MM.1S (cell line): ENCODE measurements at regions not wholly inside any gene's neighbourhood (a gene's known extent, or its start where the extent isn't known, plus 50 kb on each side); places are given as distances from the start of the nearest gene placed in this dataset.

Experiments
- DNase-seq: peaks from one replicate; pipeline ENCODE4 v3.0.0-alpha.2; 2015
- H2AFZ ChIP-seq: fragments of 300-600 bp; sonication (generic); 2 replicates; pipeline ENCODE4 v1.6.0; 2016; ENCODE audit warnings: antibody characterized with exemption, low read length
- H3F3A ChIP-seq: fragments of 300-600 bp; sonication (generic); 2 replicates; pipeline ENCODE4 v1.6.1; 2016; ENCODE audit warnings: mild to moderate bottlenecking, antibody characterized with exemption, low read length, moderate library complexity, mixed read lengths; ENCODE audit not compliant: insufficient read depth
- H3K27ac ChIP-seq: fragments of 300-600 bp; sonication (generic); 2 replicates; pipeline ENCODE4 v1.5.1; 2016; ENCODE audit warnings: mild to moderate bottlenecking, low read length
- H3K27me3 ChIP-seq: fragments of 300-600 bp; sonication (generic); replicated peaks from 2 replicates; pipeline ENCODE4 v1.6.0; 2016; ENCODE audit warnings: low read length; ENCODE audit not compliant: insufficient read depth
- H3K36me3 ChIP-seq: fragments of 300-600 bp; sonication (generic); replicated peaks from 2 replicates; pipeline ENCODE4 v1.6.1; 2016; ENCODE audit warnings: mild to moderate bottlenecking, low read length, mixed read lengths; ENCODE audit not compliant: insufficient read depth
- H3K4me1 ChIP-seq: fragments of 300-600 bp; sonication (generic); 2 replicates; pipeline ENCODE4 v1.6.1; 2016; ENCODE audit warnings: low read length, mixed read lengths
- H3K4me2 ChIP-seq: fragments of 300-600 bp; sonication (generic); 2 replicates; pipeline ENCODE4 v1.6.0; 2016; ENCODE audit warnings: low read depth, low read length
- H3K4me3 ChIP-seq: fragments of 300-600 bp; sonication (generic); 2 replicates; pipeline ENCODE4 v1.5.1; 2016; ENCODE audit warnings: low read length, mixed read lengths
- H3K79me2 ChIP-seq: fragments of 300-600 bp; sonication (generic); 2 replicates; pipeline ENCODE4 v1.6.1; 2016; ENCODE audit warnings: mixed run types, low read length, mixed read lengths
- H3K9ac ChIP-seq: fragments of 300-600 bp; sonication (generic); 2 replicates; pipeline ENCODE4 v1.6.1; 2016; ENCODE audit warnings: low read length, mixed read lengths
- H3K9me2 ChIP-seq: fragments of 300-600 bp; sonication (generic); replicated peaks from 2 replicates; pipeline ENCODE4 v1.6.1; 2016; ENCODE audit warnings: mild to moderate bottlenecking, low read length, mixed read lengths; ENCODE audit not compliant: insufficient read depth
- H3K9me3 ChIP-seq: fragments of 300-600 bp; sonication (generic); replicated peaks from 2 replicates; pipeline ENCODE4 v1.6.1; 2016; ENCODE audit warnings: mild to moderate bottlenecking, low read length, mixed read lengths; ENCODE audit not compliant: insufficient read depth
- H4K20me1 ChIP-seq: fragments of 300-600 bp; sonication (generic); 2 replicates; pipeline ENCODE4 v1.6.1; 2016; ENCODE audit warnings: mild to moderate bottlenecking, low read length, moderate library complexity, mixed read lengths; ENCODE audit not compliant: insufficient read depth
- CTCF ChIP-seq: fragments of 300-600 bp; sonication (generic); IDR thresholded peaks from 2 replicates; pipeline ENCODE4 v1.5.1; 2016; ENCODE audit warnings: antibody characterized with exemption, low read length, mixed read lengths
- EZH2 ChIP-seq: fragments of 300-600 bp; sonication (generic); optimal IDR thresholded peaks from 2 replicates; pipeline ENCODE3; 2017; ENCODE audit warnings: low read depth, mild to moderate bottlenecking, antibody characterized with exemption, low read length, mixed read lengths
- EZH2phosphoT487 ChIP-seq: fragments of 300-600 bp; sonication (generic); IDR thresholded peaks from 2 replicates; pipeline ENCODE4 v1.6.1; 2018; ENCODE audit warnings: antibody characterized with exemption, low read length

DNA sequence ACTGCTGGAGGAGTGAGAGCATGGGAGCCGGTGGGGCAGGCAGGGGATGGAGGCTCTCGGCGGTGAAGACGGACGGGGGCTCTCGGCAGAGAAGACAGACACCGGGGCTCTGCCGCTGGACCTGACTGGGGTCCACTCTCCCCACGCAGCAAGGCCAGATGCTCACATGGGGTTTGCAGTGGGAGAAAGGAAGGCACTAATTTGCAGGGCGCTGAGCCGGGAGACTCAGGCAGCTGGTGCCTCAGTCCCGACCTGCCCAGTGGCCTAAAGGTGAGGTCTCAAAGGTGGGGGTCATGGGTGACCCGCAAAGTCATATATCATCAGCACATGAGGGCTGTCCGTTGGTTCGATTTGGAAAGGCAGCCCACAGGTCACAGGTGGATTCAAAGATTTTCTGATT lies 187.3 kb downstream of the ERMARD start:
- TF ChIP-seq EZH2phosphoT487 (no peak), EZH2 (no peak), CTCF (no peak)
- Histone ChIP-seq H3K4me1 (no peaks in the 10 kb centered on the region), H3K79me2 (no peaks in the 10 kb centered on the region), H3F3A (no peaks in the 10 kb centered on the region), H3K9me3 (no peaks in the 10 kb centered on the region), H3K9me2 (no peaks in the 10 kb centered on the region), H3K27ac (no peak overlapping the region), H2AFZ (no peak overlapping the region), H3K27me3 (no peaks in the 10 kb centered on the region), H4K20me1 (no peaks in the 10 kb centered on the region), H3K4me2 (no peak overlapping the region), H3K4me3 (no peak overlapping the region), H3K36me3 (no peaks in the 10 kb centered on the region), H3K9ac (no peak overlapping the region)
- no peak for DNase-seq

GRCh38 chr6:169938262-169938701 lies 186.9 kb downstream of the ERMARD start:
- Histone ChIP-seq H3K4me1 (no peaks in the 10 kb centered on the region), H3K9me2 (no peaks in the 10 kb centered on the region), H3K4me2 (no peak overlapping the region), H3K9me3 (no peaks in the 10 kb centered on the region), H3K27me3 (no peaks in the 10 kb centered on the region), H3K9ac (no peak overlapping the region), H4K20me1 (no peaks in the 10 kb centered on the region), H3K79me2 (no peaks in the 10 kb centered on the region), H3K27ac (no peak overlapping the region), H3K4me3 (no peak overlapping the region), H2AFZ (no peak overlapping the region), H3K36me3 (no peaks in the 10 kb centered on the region), H3F3A (no peaks in the 10 kb centered on the region)
- DNase-seq = no peak
- TF ChIP-seq EZH2 (no peak), EZH2phosphoT487 (no peak), CTCF (no peak)

DNA sequence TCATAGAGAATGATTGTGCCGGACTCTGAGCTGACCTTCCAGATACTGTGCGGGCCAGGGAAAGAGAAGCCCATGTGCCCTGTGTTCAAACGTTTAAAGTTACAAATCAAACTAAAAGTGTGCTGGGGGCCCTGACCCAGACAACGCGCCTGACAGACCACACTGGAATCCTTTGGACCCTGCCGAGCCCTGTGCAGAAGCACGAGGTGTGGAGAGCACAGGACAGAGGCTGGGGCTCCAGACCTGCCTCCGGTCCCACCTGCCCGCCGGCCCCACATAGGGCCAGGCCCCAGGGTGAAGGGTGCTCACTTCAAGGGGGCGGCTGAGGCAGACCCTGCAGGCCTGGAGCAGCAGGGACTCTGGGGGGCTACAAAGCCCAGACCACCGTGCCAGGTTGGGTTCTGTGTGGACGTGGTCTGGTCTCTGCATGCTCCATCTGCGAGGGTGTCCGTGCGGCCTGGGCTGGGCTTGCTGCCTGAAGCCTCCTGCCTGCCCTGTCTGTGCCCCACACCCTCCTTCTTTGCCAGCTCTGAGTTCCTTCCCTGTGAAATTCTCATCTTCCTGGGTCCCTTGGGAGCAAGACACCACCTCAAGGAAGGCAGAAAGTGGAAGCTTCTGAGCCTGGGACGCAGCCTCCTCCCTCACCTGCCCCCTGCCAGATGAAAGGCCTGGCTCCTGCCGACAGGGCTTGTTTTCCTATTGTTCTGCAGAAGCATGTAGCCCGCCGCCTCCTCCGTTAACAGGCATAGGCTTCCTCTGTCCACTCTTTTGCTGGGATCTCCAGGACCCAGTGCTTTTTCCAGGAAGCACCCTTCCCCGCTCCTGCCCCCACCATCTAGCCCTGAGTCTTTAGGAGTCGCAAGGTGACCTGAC lies 186.2 kb downstream of the ERMARD start:
- H2AFZ ChIP-seq = no peak overlapping the region
- H3K4me3 ChIP-seq = no peak overlapping the region
- H3K36me3 ChIP-seq = no peaks in the 10 kb centered on the region
- H3K4me1 ChIP-seq = no peaks in the 10 kb centered on the region
- no peaks in the 10 kb centered on the region for H4K20me1 ChIP-seq
- no peaks in the 10 kb centered on the region for H3K9me2 ChIP-seq
- no peak overlapping the region for H3K9ac ChIP-seq
- no peak overlapping the region for H3K27ac ChIP-seq
- H3K79me2 ChIP-seq = no peaks in the 10 kb centered on the region
- no peaks in the 10 kb centered on the region for H3K27me3 ChIP-seq
- H3K4me2 ChIP-seq = no peak overlapping the region
- no peak for TF ChIP-seq EZH2phosphoT487
- TF ChIP-seq EZH2 = no peak
- no peak for TF ChIP-seq CTCF
- H3F3A ChIP-seq = no peaks in the 10 kb centered on the region
- DNase-seq = no peak
- H3K9me3 ChIP-seq = no peaks in the 10 kb centered on the region
